ENCODE measurements at regions not wholly inside any gene's neighbourhood (a gene's known extent, or its start where the extent isn't known, plus 50 kb on each side); places are given as distances from the start of the nearest gene placed in this dataset.
"Not testable (repeated sequence)": the region's sequence is repeated elsewhere in the genome, so short reads cannot be mapped to it uniquely, and the experiment has no call there.

- DNase-seq (ENCODE audit: low read depth in 2 of 3, low spot score in 2 of 3), result no peak
Measured at GRCh38 chrX:121283921-121284320, 236.5 kb downstream of the GLUD2 start.

- DNase-seq (ENCODE audit: low read depth in 2 of 3, low spot score in 2 of 3), result no peak
Measured at GRCh38 chrX:121298499-121298898, 251.1 kb downstream of the GLUD2 start.

GRCh38 chrX:121301356-121301755 lies 253.9 kb downstream of the GLUD2 start:
- DNase-seq (ENCODE audit: low read depth in 2 of 3, low spot score in 2 of 3), result no peak

- DNase-seq (ENCODE audit: low read depth in 2 of 3, low spot score in 2 of 3), result no peak
Measured at GRCh38 chrX:121301822-121302221, 254.4 kb downstream of the GLUD2 start.

- DNase-seq (ENCODE audit: low read depth in 2 of 3, low spot score in 2 of 3), result no peak
Measured at GRCh38 chrX:121307449-121307848, 260.0 kb downstream of the GLUD2 start.

- DNase-seq (ENCODE audit: low read depth in 2 of 3, low spot score in 2 of 3), result peak; percentile 0 to 14 (median 13)
Measured at GRCh38 chrX:121308276-121308805, 260.9 kb downstream of the GLUD2 start.

- no peak for DNase-seq (ENCODE audit: low read depth in 2 of 3, low spot score in 2 of 3)
Measured at GRCh38 chrX:121310820-121311219, 263.4 kb downstream of the GLUD2 start.

GRCh38 chrX:121320441-121320840 lies 273.0 kb downstream of the GLUD2 start:
- DNase-seq (ENCODE audit: low read depth in 2 of 3, low spot score in 2 of 3), result no peak

GRCh38 chrX:121322159-121322558 lies 274.7 kb downstream of the GLUD2 start:
- no peak for DNase-seq (ENCODE audit: low read depth in 2 of 3, low spot score in 2 of 3)

- DNase-seq (ENCODE audit: low read depth in 2 of 3, low spot score in 2 of 3), result no peak
Measured at GRCh38 chrX:121323337-121323736, 275.9 kb downstream of the GLUD2 start.

- DNase-seq (ENCODE audit: low read depth in 2 of 3, low spot score in 2 of 3), result no peak
Measured at GRCh38 chrX:121333942-121334341, 286.5 kb downstream of the GLUD2 start.

- no peak for DNase-seq (ENCODE audit: low read depth in 2 of 3, low spot score in 2 of 3)
Measured at GRCh38 chrX:121336831-121337421, 289.5 kb downstream of the GLUD2 start.

GRCh38 chrX:121337816-121338215 lies 290.4 kb downstream of the GLUD2 start:
- no peak for DNase-seq (ENCODE audit: low read depth in 2 of 3, low spot score in 2 of 3)

GRCh38 chrX:121349263-121349662 lies 301.9 kb downstream of the GLUD2 start:
- DNase-seq (ENCODE audit: low read depth in 2 of 3, low spot score in 2 of 3), result no peak

GRCh38 chrX:121356139-121356849 lies 308.9 kb downstream of the GLUD2 start:
- no peak for DNase-seq (ENCODE audit: low read depth in 2 of 3, low spot score in 2 of 3)

- DNase-seq (ENCODE audit: low read depth in 2 of 3, low spot score in 2 of 3), result no peak
Measured at GRCh38 chrX:121356850-121357171, 309.4 kb downstream of the GLUD2 start.

- DNase-seq (ENCODE audit: low read depth in 2 of 3, low spot score in 2 of 3), result no peak
Measured at GRCh38 chrX:121360280-121360679, 312.9 kb downstream of the GLUD2 start.

- no peak for DNase-seq (ENCODE audit: low read depth in 2 of 3, low spot score in 2 of 3)
Measured at GRCh38 chrX:121365572-121366161, 318.3 kb downstream of the GLUD2 start.

- DNase-seq (ENCODE audit: low read depth in 2 of 3, low spot score in 2 of 3), result no peak
Measured at GRCh38 chrX:121374471-121374870, 327.1 kb downstream of the GLUD2 start.

GRCh38 chrX:121381915-121382314 lies 334.5 kb downstream of the GLUD2 start:
- DNase-seq (ENCODE audit: low read depth in 2 of 3, low spot score in 2 of 3), result not testable (repeated sequence)

GRCh38 chrX:121389976-121390714 lies 342.7 kb downstream of the GLUD2 start:
- no peak for DNase-seq (ENCODE audit: low read depth in 2 of 3, low spot score in 2 of 3)

GRCh38 chrX:121405826-121406225 lies 358.4 kb downstream of the GLUD2 start:
- DNase-seq (ENCODE audit: low read depth in 2 of 3, low spot score in 2 of 3), result no peak

Data from activated CD8-positive, alpha-beta memory T cell treated with anti-CD3 and anti-CD28 coated beads for 48 hours (primary cell).